SK-N-SH (cell line): ENCODE measurements at regions not wholly inside any gene's neighbourhood (a gene's known extent, or its start where the extent isn't known, plus 50 kb on each side); places are given as distances from the start of the nearest gene placed in this dataset.

Source experiments
- CTCF ChIA-PET: fragments of 300-600, 350-600 bp; formaldehyde crosslinking; extraction: SDS; loops from one replicate; lab custom pipeline; 2021; lab: Yijun Ruan, JAX
- POLR2A ChIA-PET: fragments of 350-600 bp; sonication (Branson Sonifier 250); formaldehyde crosslinking; extraction: SDS; loops from one replicate; lab custom pipeline; 2020; ENCODE audit warnings: antibody characterized with exemption, inconsistent platforms; lab: Yijun Ruan, JAX
- DNase-seq: peaks from one replicate; pipeline ENCODE4 v3.0.0; 2012
- H2AFZ ChIP-seq: fragments of 200-600 bp; sonication (generic); 2 replicates; pipeline ENCODE4 v1.8.1; 2016; ENCODE audit warnings: antibody characterized with exemption, mild to moderate bottlenecking, low read depth
- H3F3A ChIP-seq: fragments of 200-600 bp; sonication (generic); replicated peaks from 2 replicates; pipeline ENCODE3; 2016; ENCODE audit warnings: antibody characterized with exemption, mild to moderate bottlenecking; ENCODE audit not compliant: insufficient read depth
- H3K27ac ChIP-seq, 2 experiments: fragments of 200-500 bp in 1 of 2; fragments of 200-600 bp in 1 of 2; sonication (Bioruptor generic) in 1 of 2; sonication (generic), shearing (Covaris generic) in 1 of 2; 2 replicates each; pipeline versions ENCODE4 v1.5.1 to v1.6.1; 2014 to 2016; ENCODE audit warnings: low read depth in 2 of 2, inconsistent platforms in 1 of 2, low read length in 1 of 2, mild to moderate bottlenecking in 1 of 2, mixed read lengths in 1 of 2
- H3K27me3 ChIP-seq: fragments of 200-600 bp; sonication (generic), shearing (Covaris generic); 2 replicates; pipeline ENCODE4 v1.6.1; 2016; ENCODE audit warnings: mixed run types; ENCODE audit not compliant: insufficient read depth
- H3K36me3 ChIP-seq, 2 experiments: fragments of 200-500 bp in 1 of 2; fragments of 200-600 bp in 1 of 2; sonication (Bioruptor generic) in 1 of 2; sonication (generic) in 1 of 2; replicated peaks in 1 of 2; 2 replicates each; pipeline versions ENCODE3 to v1.5.1; 2014 to 2016; ENCODE audit warnings: low read length in 1 of 2, mild to moderate bottlenecking in 1 of 2; ENCODE audit not compliant: insufficient read depth in 2 of 2, control insufficient read depth in 1 of 2
- H3K4me1 ChIP-seq, 2 experiments: fragments of 200-500 bp in 1 of 2; fragments of 200-600 bp in 1 of 2; sonication (Bioruptor generic) in 1 of 2; sonication (generic), shearing (Covaris generic) in 1 of 2; 2 replicates each; pipeline versions ENCODE4 v1.5.1 to v1.6.1; 2014 to 2016; ENCODE audit warnings: low read depth in 1 of 2, low read length in 1 of 2, mixed run types in 1 of 2; ENCODE audit not compliant: insufficient read depth in 2 of 2, control insufficient read depth in 1 of 2
- H3K4me2 ChIP-seq: fragments of 200-600 bp; sonication (generic), shearing (Covaris generic); 2 replicates; pipeline ENCODE4 v1.6.1; 2017; ENCODE audit warnings: mixed run types
- H3K4me3 ChIP-seq, 2 experiments: fragments of 200-500 bp in 1 of 2; fragments of 200-600 bp in 1 of 2; sonication (Bioruptor generic) in 1 of 2; sonication (generic), shearing (Covaris generic) in 1 of 2; 2 replicates each; pipeline versions ENCODE4 v1.5.1 to v1.8.1; 2014 to 2016; ENCODE audit warnings: low read depth in 2 of 2, inconsistent platforms in 1 of 2, low read length in 1 of 2, mild to moderate bottlenecking in 1 of 2, mixed read lengths in 1 of 2, moderate library complexity in 1 of 2
- H3K79me2 ChIP-seq: fragments of 200-600 bp; sonication (generic); 2 replicates; pipeline ENCODE4 v1.8.1; 2017; ENCODE audit warnings: mild to moderate bottlenecking; ENCODE audit not compliant: insufficient read depth
- H3K9ac ChIP-seq: fragments of 200-600 bp; sonication (generic); 2 replicates; pipeline ENCODE4 v1.6.1; 2017; ENCODE audit warnings: mixed run types
- H3K9me2 ChIP-seq: fragments of 200-600 bp; sonication (generic); 2 replicates; pipeline ENCODE4 v1.6.1; 2017; ENCODE audit warnings: mixed run types
- H3K9me3 ChIP-seq: fragments of 200-600 bp; sonication (generic); 2 replicates; pipeline ENCODE4 v1.6.1; 2017; ENCODE audit warnings: mixed run types, mild to moderate bottlenecking, moderate library complexity
- H4K20me1 ChIP-seq: fragments of 200-600 bp; sonication (generic); 2 replicates; pipeline ENCODE4 v1.6.1; 2017; ENCODE audit warnings: mild to moderate bottlenecking, mixed run types; ENCODE audit not compliant: insufficient read depth
- ELF1 ChIP-seq: IDR thresholded peaks from 2 replicates; pipeline ENCODE4 v1.4.0; 2012
- EZH2phosphoT487 ChIP-seq: fragments of 200-600 bp; sonication (generic); IDR thresholded peaks from 2 replicates; pipeline ENCODE4 v1.6.1; 2017; ENCODE audit warnings: low read depth, mixed run types, mild to moderate bottlenecking, antibody characterized with exemption, moderate library complexity, borderline replicate concordance
- FOSL2 ChIP-seq: IDR thresholded peaks from 2 replicates; pipeline ENCODE4 v1.4.0; 2012; ENCODE audit warnings: low read depth, mild to moderate bottlenecking, moderate library complexity, borderline replicate concordance
- FOXJ3 ChIP-seq: sonication (generic); formaldehyde crosslinking; IDR thresholded peaks from 2 replicates; pipeline ENCODE4 v1.5.1; 2020; ENCODE audit warnings: mild to moderate bottlenecking, missing genetic modification reagents
- FOXM1 ChIP-seq: IDR thresholded peaks from 2 replicates; pipeline ENCODE4 v1.4.0; 2012; ENCODE audit warnings: low read depth, mild to moderate bottlenecking
- GATA2 ChIP-seq: sonication (generic); formaldehyde crosslinking; IDR thresholded peaks from 2 replicates; pipeline ENCODE4 v1.5.0; 2020; ENCODE audit warnings: mild to moderate bottlenecking, missing genetic modification reagents
- JUND ChIP-seq: IDR thresholded peaks from 2 replicates; pipeline ENCODE4 v1.4.0; 2012
- MEF2A ChIP-seq: IDR thresholded peaks from 2 replicates; pipeline ENCODE4 v1.4.0; 2012; ENCODE audit warnings: low read depth, borderline replicate concordance
- MXI1 ChIP-seq: IDR thresholded peaks from 2 replicates; pipeline ENCODE4 v1.6.1; 2012; ENCODE audit warnings: mild to moderate bottlenecking, low read depth, low read length, improper control_type of control experiment
- NFIC ChIP-seq: IDR thresholded peaks from 2 replicates; pipeline ENCODE4 v1.4.0; 2012; ENCODE audit warnings: borderline replicate concordance
- NRF1 ChIP-seq: IDR thresholded peaks from 2 replicates; pipeline ENCODE4 v1.6.1; 2012; ENCODE audit warnings: low read depth, mild to moderate bottlenecking, low read length
- RFX5 ChIP-seq: IDR thresholded peaks from 2 replicates; pipeline ENCODE4 v1.6.1; 2012; ENCODE audit warnings: mild to moderate bottlenecking, improper control_type of control experiment, low read length
- RXRA ChIP-seq: IDR thresholded peaks from 2 replicates; pipeline ENCODE4 v1.4.0; 2012; ENCODE audit warnings: low read depth, mild to moderate bottlenecking, borderline replicate concordance
- SIN3A ChIP-seq: IDR thresholded peaks from 2 replicates; pipeline ENCODE4 v1.6.1; 2012; ENCODE audit warnings: low read depth, mild to moderate bottlenecking, low read length, moderate library complexity, borderline replicate concordance
- SMC3 ChIP-seq: IDR thresholded peaks from 2 replicates; pipeline ENCODE4 v1.6.1; 2012; ENCODE audit warnings: low read depth, low read length, improper control_type of control experiment
- TAF1 ChIP-seq: IDR thresholded peaks from 2 replicates; pipeline ENCODE4 v1.6.1; 2012; ENCODE audit warnings: low read depth, mild to moderate bottlenecking, low read length, moderate library complexity, borderline replicate concordance
- TCF12 ChIP-seq: IDR thresholded peaks from 2 replicates; pipeline ENCODE4 v1.4.0; 2012
- TEAD4 ChIP-seq: IDR thresholded peaks from 2 replicates; pipeline ENCODE4 v1.4.0; 2012; ENCODE audit warnings: mild to moderate bottlenecking, borderline replicate concordance; ENCODE audit not compliant: insufficient read depth
- YY1 ChIP-seq: IDR thresholded peaks from 2 replicates; pipeline ENCODE4 v1.4.0; 2012; ENCODE audit warnings: low read depth, mild to moderate bottlenecking
- WGBS: methylation state at CpG from one replicate; pipeline ENCODE4 v1.1.6; 2017; ENCODE audit warnings: low lambda C conversion rate; 5-methylcytosine and 5-hydroxymethylcytosine counted together
- TF ChIP-seq, protein P1 (sequence below): fragments of 150-350 bp; IDR thresholded peaks from 2 replicates; pipeline ENCODE4 v1.6.1; 2016; ENCODE audit warnings: mild to moderate bottlenecking, low read depth, low read length
- TF ChIP-seq, protein P2 (sequence below): IDR thresholded peaks from 2 replicates; pipeline ENCODE4 v1.4.0; 2012; ENCODE audit warnings: low read depth, borderline replicate concordance
- TF ChIP-seq, protein P3 (sequence below): IDR thresholded peaks from 2 replicates; pipeline ENCODE4 v1.4.0; 2012; ENCODE audit warnings: low read depth

DNA sequence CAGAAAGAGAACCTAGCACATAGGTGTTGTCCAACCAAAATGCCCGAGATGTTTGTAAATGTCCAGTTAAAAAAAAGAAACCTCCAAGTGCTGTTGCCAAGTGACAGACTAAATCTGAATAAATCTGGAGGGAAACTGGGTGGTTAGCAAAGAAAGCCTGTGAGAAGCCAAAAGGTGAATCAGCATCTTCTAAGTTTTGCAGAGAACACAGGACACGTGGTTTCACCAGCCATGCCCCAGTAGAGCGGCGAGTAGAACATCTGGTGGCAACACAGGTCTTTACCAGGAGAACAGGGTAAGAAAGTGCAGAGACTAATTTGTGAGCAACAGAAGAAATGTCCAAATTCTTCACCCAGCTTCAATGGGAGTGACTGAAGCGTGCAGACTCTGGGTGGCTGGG, 986.0 kb downstream of the ROBO2 start:
- no peaks in the 10 kb centered on the region for H3K79me2 ChIP-seq
- no peak overlapping the region for H3K27ac ChIP-seq
- DNase-seq, result no peak
- WGBS, result 56% methylated on average over 5 of the region's 5 CpGs
- H2AFZ ChIP-seq, result no peak overlapping the region
- no peaks in the 10 kb centered on the region for H3K27me3 ChIP-seq
- H3K4me2 ChIP-seq, result no peak overlapping the region
- ChIA-PET POLR2A (no interaction called here), CTCF (no interaction called here)
- TF ChIP-seq TCF12, result no peak
- TF ChIP-seq YY1, result no peak
- no peak for TF ChIP-seq NFIC
- no peak for TF ChIP-seq FOXM1
- no peak for TF ChIP-seq RXRA
- no peak for TF ChIP-seq NRF1
- no peak for TF ChIP-seq SMC3
- no peak for TF ChIP-seq RFX5
- no peak for TF ChIP-seq TEAD4
- no peak overlapping the region for H3K9ac ChIP-seq
- H3K36me3 ChIP-seq, result no peaks in the 10 kb centered on the region
- no peaks in the 10 kb centered on the region for H4K20me1 ChIP-seq
- H3K9me3 ChIP-seq, result no peaks in the 10 kb centered on the region
- no peaks in the 10 kb centered on the region for H3K4me1 ChIP-seq
- no peaks in the 10 kb centered on the region for H3F3A ChIP-seq
- no peaks in the 10 kb centered on the region for H3K9me2 ChIP-seq
- no peak overlapping the region for H3K4me3 ChIP-seq

DNA sequence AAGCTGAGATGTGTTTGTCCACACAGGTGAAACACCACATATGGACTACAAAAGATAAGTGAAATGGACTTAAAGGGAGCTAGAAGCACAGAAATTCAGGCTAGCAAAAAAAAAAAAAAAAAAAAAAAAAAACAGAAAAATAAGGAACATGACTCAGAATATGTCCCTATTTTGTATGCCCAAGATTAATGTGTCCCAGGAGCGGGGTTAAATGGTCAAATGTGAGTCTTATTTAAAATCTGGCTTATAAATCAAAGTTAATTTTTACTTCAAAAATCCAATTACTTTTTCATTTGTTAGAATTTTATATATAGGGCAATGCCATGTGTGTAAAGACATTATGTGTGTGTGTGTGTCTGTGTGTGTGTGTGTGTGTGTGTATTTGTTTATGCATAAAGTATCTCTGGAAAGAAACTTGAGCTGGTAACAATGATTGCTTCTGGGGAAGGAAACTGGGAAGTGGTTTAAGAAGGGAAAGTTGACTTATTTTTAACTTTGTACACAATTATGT, 986.5 kb downstream of the ROBO2 start:
- ChIA-PET POLR2A (no interaction called here), CTCF (no interaction called here)
- Histone ChIP-seq H4K20me1 (no peaks in the 10 kb centered on the region), H2AFZ (no peak overlapping the region), H3K9me3 (no peaks in the 10 kb centered on the region), H3K79me2 (no peaks in the 10 kb centered on the region), H3K36me3 (no peaks in the 10 kb centered on the region), H3F3A (no peaks in the 10 kb centered on the region), H3K4me2 (no peak overlapping the region), H3K27me3 (no peaks in the 10 kb centered on the region), H3K27ac (no peak overlapping the region), H3K4me1 (no peaks in the 10 kb centered on the region), H3K9me2 (no peaks in the 10 kb centered on the region), H3K9ac (no peak overlapping the region), H3K4me3 (no peak overlapping the region)
- DNase-seq, result no peak
- 61% methylated on average over 1 of the region's 1 CpG for WGBS
- no peak for TF ChIP-seq FOXM1
- TF ChIP-seq TAF1, result no peak
- TF ChIP-seq, protein P1, sequence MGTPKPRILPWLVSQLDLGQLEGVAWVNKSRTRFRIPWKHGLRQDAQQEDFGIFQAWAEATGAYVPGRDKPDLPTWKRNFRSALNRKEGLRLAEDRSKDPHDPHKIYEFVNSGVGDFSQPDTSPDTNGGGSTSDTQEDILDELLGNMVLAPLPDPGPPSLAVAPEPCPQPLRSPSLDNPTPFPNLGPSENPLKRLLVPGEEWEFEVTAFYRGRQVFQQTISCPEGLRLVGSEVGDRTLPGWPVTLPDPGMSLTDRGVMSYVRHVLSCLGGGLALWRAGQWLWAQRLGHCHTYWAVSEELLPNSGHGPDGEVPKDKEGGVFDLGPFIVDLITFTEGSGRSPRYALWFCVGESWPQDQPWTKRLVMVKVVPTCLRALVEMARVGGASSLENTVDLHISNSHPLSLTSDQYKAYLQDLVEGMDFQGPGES, result no peak
- no peak for TF ChIP-seq EZH2phosphoT487
- no peak for TF ChIP-seq JUND
- TF ChIP-seq MEF2A, result no peak
- TF ChIP-seq GATA2 (CRISPR knock-in tag), result no peak
- TF ChIP-seq ELF1, result no peak
- TF ChIP-seq YY1, result no peak
- no peak for TF ChIP-seq SIN3A
- no peak for TF ChIP-seq FOSL2
- TF ChIP-seq, protein P2, sequence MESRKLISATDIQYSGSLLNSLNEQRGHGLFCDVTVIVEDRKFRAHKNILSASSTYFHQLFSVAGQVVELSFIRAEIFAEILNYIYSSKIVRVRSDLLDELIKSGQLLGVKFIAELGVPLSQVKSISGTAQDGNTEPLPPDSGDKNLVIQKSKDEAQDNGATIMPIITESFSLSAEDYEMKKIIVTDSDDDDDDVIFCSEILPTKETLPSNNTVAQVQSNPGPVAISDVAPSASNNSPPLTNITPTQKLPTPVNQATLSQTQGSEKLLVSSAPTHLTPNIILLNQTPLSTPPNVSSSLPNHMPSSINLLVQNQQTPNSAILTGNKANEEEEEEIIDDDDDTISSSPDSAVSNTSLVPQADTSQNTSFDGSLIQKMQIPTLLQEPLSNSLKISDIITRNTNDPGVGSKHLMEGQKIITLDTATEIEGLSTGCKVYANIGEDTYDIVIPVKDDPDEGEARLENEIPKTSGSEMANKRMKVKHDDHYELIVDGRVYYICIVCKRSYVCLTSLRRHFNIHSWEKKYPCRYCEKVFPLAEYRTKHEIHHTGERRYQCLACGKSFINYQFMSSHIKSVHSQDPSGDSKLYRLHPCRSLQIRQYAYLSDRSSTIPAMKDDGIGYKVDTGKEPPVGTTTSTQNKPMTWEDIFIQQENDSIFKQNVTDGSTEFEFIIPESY, result no peak
- TF ChIP-seq NFIC, result no peak
- TF ChIP-seq FOXJ3 (CRISPR knock-in tag), result no peak
- no peak for TF ChIP-seq MXI1
- TF ChIP-seq, protein P3, sequence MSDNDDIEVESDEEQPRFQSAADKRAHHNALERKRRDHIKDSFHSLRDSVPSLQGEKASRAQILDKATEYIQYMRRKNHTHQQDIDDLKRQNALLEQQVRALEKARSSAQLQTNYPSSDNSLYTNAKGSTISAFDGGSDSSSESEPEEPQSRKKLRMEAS, result no peak
- TF ChIP-seq RFX5, result no peak
